ENCODE measurements at regions not wholly inside any gene's neighbourhood (a gene's known extent, or its start where the extent isn't known, plus 50 kb on each side); places are given as distances from the start of the nearest gene placed in this dataset.

GRCh38 chr1:98049370-98050135, 128.7 kb upstream of the DPYD start:
- DNase-seq (ENCODE audit: extremely low read depth, low read depth): no peak

- no peak for DNase-seq (ENCODE audit: extremely low read depth, low read depth)
Observed at GRCh38 chr1:98048751-98049325, 128.0 kb upstream of the DPYD start.

- DNase-seq (ENCODE audit: extremely low read depth, low read depth): peak; percentile 57
Observed at GRCh38 chr1:98048244-98048643, 127.4 kb upstream of the DPYD start.

GRCh38 chr1:98047171-98047570, 126.3 kb upstream of the DPYD start:
- DNase-seq (ENCODE audit: extremely low read depth, low read depth): no peak

- no peak for DNase-seq (ENCODE audit: extremely low read depth, low read depth)
Observed at GRCh38 chr1:98045767-98046641, 125.2 kb upstream of the DPYD start.

GRCh38 chr1:98045211-98045766, 124.5 kb upstream of the DPYD start:
- DNase-seq (ENCODE audit: extremely low read depth, low read depth): no peak

- no peak for DNase-seq (ENCODE audit: extremely low read depth, low read depth)
Observed at GRCh38 chr1:98044766-98045165, 123.9 kb upstream of the DPYD start.

GRCh38 chr1:98044071-98044697, 123.3 kb upstream of the DPYD start:
- no peak for DNase-seq (ENCODE audit: extremely low read depth, low read depth)

GRCh38 chr1:98035602-98036002, 114.8 kb upstream of the DPYD start:
- no peak for DNase-seq (ENCODE audit: extremely low read depth, low read depth)

GRCh38 chr1:98034505-98034904, 113.7 kb upstream of the DPYD start:
- DNase-seq (ENCODE audit: extremely low read depth, low read depth): no peak

- no peak for DNase-seq (ENCODE audit: extremely low read depth, low read depth)
Observed at GRCh38 chr1:98032958-98033357, 112.1 kb upstream of the DPYD start.

- DNase-seq (ENCODE audit: extremely low read depth, low read depth): no peak
Observed at GRCh38 chr1:98030976-98031375, 110.1 kb upstream of the DPYD start.

- no peak for DNase-seq (ENCODE audit: extremely low read depth, low read depth)
Observed at GRCh38 chr1:98030483-98030882, 109.6 kb upstream of the DPYD start.

GRCh38 chr1:98028800-98029199, 108.0 kb upstream of the DPYD start:
- no peak for DNase-seq (ENCODE audit: extremely low read depth, low read depth)

GRCh38 chr1:98027103-98027705, 106.4 kb upstream of the DPYD start:
- DNase-seq (ENCODE audit: extremely low read depth, low read depth): no peak

- no peak for DNase-seq (ENCODE audit: extremely low read depth, low read depth)
Observed at GRCh38 chr1:98025858-98026257, 105.0 kb upstream of the DPYD start.

GRCh38 chr1:98021126-98021525, 100.3 kb upstream of the DPYD start:
- DNase-seq (ENCODE audit: extremely low read depth, low read depth): no peak

GRCh38 chr1:98019747-98020146, 98.9 kb upstream of the DPYD start:
- DNase-seq (ENCODE audit: extremely low read depth, low read depth): no peak

- no peak for DNase-seq (ENCODE audit: extremely low read depth, low read depth)
Observed at GRCh38 chr1:98018074-98018473, 97.2 kb upstream of the DPYD start.

- DNase-seq (ENCODE audit: extremely low read depth, low read depth): no peak
Observed at GRCh38 chr1:98017184-98017583, 96.3 kb upstream of the DPYD start.
